ENCODE measurements at regions not wholly inside any gene's neighbourhood (a gene's known extent, or its start where the extent isn't known, plus 50 kb on each side); places are given as distances from the start of the nearest gene placed in this dataset.

GRCh38 chr1:219687779-219688178 lies 74.9 kb upstream of the ZC3H11B start:
- no peak for DNase-seq
- TF ChIP-seq POLR2A (IDR thresholded peaks at IDR 0.05): no peak
- intact Hi-C loops (cut with DNase I; ENCODE audit: low total_unique reads): no loop called here
- H3K4me1 ChIP-seq: peaks cover 0 to 5% (median 0%) of the 10 kb centered on the region in 6 donors
- no peak overlapping the region for H3K4me3 ChIP-seq
- H3K27me3 ChIP-seq (replicated peaks in 1 of 7): no peaks in the 10 kb centered on the region
- peaks cover 0 to 4% (median 0%) of the 10 kb centered on the region in 8 donors for H3K9me3 ChIP-seq
- H3K27ac ChIP-seq: no peak overlapping the region
- H3K36me3 ChIP-seq: no peaks in the 10 kb centered on the region

- no peak overlapping the region for H3K4me3 ChIP-seq
- 88 to 94% (median 92%) methylated on average over 2 of the region's 2 CpGs for WGBS, 5 donors
- H3K4me1 ChIP-seq: peaks cover 0 to 5% (median 0%) of the 10 kb centered on the region in 6 donors
- no peaks in the 10 kb centered on the region for H3K36me3 ChIP-seq
- H3K27me3 ChIP-seq (replicated peaks in 1 of 7): no peaks in the 10 kb centered on the region
- intact Hi-C loops (cut with DNase I; ENCODE audit: low total_unique reads): no loop called here
- no peak overlapping the region for H3K27ac ChIP-seq
- TF ChIP-seq CTCF (IDR thresholded peaks at IDR 0.05 in 8 of 11, conservative IDR thresholded peaks at IDR 0.05 in 3 of 11) (no peak), POLR2A (IDR thresholded peaks at IDR 0.05) (no peak), POLR2AphosphoS5 (IDR thresholded peaks at IDR 0.05) (no peak)
- no peak for DNase-seq
- peaks cover 0 to 4% (median 0%) of the 10 kb centered on the region in 8 donors for H3K9me3 ChIP-seq
These were observed 73.3 kb upstream of the ZC3H11B start for GRCh38 chr1:219686171-219686570.

- Histone ChIP-seq H3K9me3 (peaks cover 0 to 4% (median 0%) of the 10 kb centered on the region in 8 donors), H3K4me3 (no peak overlapping the region), H3K36me3 (no peaks in the 10 kb centered on the region), H3K27ac (no peak overlapping the region), H3K27me3 (replicated peaks in 1 of 7) (no peaks in the 10 kb centered on the region), H3K4me1 (no peaks in the 10 kb centered on the region)
- no peak for DNase-seq
- TF ChIP-seq CTCF (IDR thresholded peaks at IDR 0.05 in 8 of 11, conservative IDR thresholded peaks at IDR 0.05 in 3 of 11): no peak
- TF ChIP-seq POLR2AphosphoS5 (IDR thresholded peaks at IDR 0.05): no peak
- no peak for TF ChIP-seq POLR2A (IDR thresholded peaks at IDR 0.05)
- 83 to 95% (median 88%) methylated on average over 1 of the region's 1 CpG for WGBS, 5 donors
- intact Hi-C loops (cut with DNase I; ENCODE audit: low total_unique reads): no loop called here
These were observed 69.9 kb upstream of the ZC3H11B start for GRCh38 chr1:219682788-219683187.

- intact Hi-C loops (cut with DNase I; ENCODE audit: low total_unique reads): no loop called here
- 83 to 97% (median 89%) methylated on average over 1 of the region's 1 CpG for WGBS, 5 donors
- TF ChIP-seq CTCF (IDR thresholded peaks at IDR 0.05 in 8 of 11, conservative IDR thresholded peaks at IDR 0.05 in 3 of 11): no peak
- TF ChIP-seq POLR2AphosphoS5 (IDR thresholded peaks at IDR 0.05): no peak
- no peak for TF ChIP-seq POLR2A (IDR thresholded peaks at IDR 0.05)
- Histone ChIP-seq H3K9me3 (no peaks in the 10 kb centered on the region), H3K4me3 (no peak overlapping the region), H3K27ac (no peak overlapping the region), H3K36me3 (no peaks in the 10 kb centered on the region), H3K27me3 (replicated peaks in 1 of 7) (no peaks in the 10 kb centered on the region), H3K4me1 (no peaks in the 10 kb centered on the region)
- DNase-seq: no peak
These were observed 69.0 kb upstream of the ZC3H11B start for GRCh38 chr1:219681876-219682275.
